NCI-H1417 (cell line): ENCODE measurements at regions not wholly inside any gene's neighbourhood (a gene's known extent, or its start where the extent isn't known, plus 50 kb on each side); places are given as distances from the start of the nearest gene placed in this dataset.

Experiments
- DNase-seq, 3 experiments: peaks; one replicate each; lab custom pipeline; 2025; lab: John Stamatoyannopoulos, UW

DNA sequence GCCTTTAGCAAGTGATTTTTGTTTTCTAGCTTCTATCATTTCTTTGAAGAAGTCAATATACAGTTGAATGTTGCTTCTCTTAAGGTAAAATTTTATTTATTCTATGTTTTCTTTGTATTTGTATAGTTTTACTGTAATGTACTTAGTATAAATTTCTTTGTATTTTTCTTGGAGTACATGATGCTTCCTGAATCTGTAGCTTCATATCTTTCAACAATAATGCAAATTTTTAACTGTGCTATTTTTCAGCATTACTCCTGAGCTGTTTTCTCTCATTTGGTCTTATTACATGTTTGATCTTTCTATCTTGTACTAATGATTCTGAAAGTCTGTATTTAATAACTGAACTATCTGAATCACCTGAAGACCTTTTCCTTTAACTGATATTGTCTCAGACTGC, 253.9 kb upstream of the NXPH2 start:
- no peak for DNase-seq

DNA sequence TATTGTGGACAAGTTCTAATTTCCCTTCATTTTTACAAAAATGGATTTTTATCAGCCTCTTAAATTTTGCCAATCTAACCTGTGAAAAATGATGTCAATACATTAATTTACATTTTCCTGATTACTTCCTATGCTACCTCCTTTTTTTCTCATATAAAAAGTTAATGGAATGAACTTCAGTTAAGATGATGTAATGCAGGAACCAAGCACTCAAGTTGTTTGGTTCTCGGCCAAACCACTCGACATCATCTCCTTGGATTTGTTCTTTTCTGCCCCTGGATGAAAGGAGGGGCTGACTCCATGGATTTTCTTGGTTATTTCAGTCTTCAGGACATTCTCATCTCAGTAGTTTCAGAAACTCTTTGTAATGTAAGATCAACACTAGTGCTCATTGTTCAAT, 253.1 kb upstream of the NXPH2 start:
- no peak for DNase-seq

GRCh38 chr2:139031722-139032121, 251.5 kb upstream of the NXPH2 start:
- DNase-seq = peak in 2 of 3 experiments; percentile 39 to 68

GRCh38 chr2:139020287-139020686, 240.1 kb upstream of the NXPH2 start:
- no peak for DNase-seq

GRCh38 chr2:139018252-139018651, 238.1 kb upstream of the NXPH2 start:
- no peak for DNase-seq

DNA sequence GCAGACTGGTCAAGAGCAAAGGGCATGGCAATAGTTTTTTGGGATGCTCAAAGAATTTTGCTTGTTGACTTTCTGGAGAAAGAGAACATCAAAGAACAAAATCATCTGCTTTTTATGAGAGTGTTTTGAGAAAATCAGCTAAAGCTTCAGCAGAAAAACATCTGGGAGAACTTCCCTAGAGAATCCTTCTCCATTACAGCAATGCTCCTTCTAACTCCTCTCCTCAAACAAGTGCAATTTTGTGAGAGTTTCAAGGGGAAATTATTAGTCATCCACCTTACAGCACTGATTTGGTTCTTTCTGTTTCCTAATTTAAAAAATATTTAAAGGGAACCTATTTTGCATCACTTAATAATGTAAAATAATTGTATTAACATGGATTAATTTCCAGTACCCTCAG, 226.9 kb upstream of the NXPH2 start:
- no peak for DNase-seq

GRCh38 chr2:139000131-139000785, 220.1 kb upstream of the NXPH2 start:
- no peak for DNase-seq

GRCh38 chr2:138997856-138998517, 217.8 kb upstream of the NXPH2 start:
- DNase-seq = no peak

GRCh38 chr2:138997346-138997745, 217.2 kb upstream of the NXPH2 start:
- DNase-seq = no peak

DNA sequence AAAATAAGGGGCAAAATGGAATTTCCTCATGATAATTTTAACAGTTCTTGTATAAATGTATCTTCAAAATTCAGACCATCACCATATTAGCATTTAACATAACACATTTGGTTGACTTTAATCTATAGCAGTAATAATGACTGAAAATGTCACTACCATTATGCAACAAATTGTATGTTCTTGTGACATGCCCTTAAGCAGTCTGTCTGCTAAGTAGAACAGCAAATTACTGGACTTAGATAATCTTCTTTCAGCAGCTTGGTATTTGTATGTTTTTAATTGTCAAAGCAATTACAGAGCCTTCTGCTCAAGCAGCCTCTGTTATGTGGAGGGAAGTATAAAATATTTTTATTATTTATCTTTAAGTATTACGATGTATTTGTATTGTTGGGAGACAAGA, 214.3 kb upstream of the NXPH2 start:
- DNase-seq = no peak

GRCh38 chr2:138985881-138986280, 205.7 kb upstream of the NXPH2 start:
- no peak for DNase-seq

DNA sequence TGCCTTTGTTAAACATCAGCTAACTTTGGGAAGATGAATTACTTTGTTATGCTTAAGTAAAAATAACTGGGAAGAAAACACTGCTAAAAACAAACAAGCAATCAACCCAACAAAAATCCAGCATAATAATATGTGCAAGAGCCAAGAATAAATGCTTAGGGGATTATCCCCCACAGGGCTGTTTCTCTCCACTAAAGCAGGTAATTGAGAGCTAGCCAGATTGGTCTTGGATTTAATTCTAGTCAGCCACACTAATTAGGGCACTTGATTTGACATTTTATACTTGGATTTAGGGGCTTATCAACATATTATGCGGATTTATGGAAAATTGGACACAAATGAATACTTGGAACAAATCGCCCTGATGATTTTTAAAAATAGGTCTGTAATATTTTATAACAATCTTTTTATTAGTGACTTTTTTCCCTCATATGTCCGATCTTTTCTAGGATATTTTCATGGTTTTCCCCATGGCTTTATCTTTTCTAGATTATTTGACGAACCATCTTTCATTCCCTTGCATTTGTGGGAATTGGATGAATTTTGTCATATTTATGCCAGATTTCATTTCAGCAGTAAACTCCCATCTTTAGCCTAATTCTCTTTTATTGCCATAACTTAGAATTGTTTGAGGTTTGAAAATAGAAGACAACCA, 199.1 kb upstream of the NXPH2 start:
- DNase-seq = no peak

DNA sequence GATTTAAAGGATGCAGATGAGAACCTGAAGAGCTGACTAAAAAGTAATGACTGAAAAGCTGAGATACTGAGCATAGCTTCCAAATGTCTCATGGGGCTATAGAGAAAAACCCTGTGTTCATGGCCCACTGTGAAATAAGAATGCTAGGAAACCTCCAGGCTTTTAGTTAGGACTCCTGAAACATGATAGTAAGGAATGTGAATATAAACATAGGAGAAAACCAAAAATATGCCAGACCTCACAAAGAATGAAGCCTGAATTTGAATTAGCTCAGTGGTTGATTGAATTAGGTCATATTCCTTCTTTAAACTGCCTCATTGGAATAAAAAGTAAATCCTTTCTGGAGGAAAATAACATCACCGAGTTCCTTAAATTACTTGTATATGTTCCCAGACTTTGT, 194.5 kb upstream of the NXPH2 start:
- DNase-seq = no peak

GRCh38 chr2:138964418-138964817, 184.2 kb upstream of the NXPH2 start:
- peak in 1 of 3 experiments; percentile 60 for DNase-seq

DNA sequence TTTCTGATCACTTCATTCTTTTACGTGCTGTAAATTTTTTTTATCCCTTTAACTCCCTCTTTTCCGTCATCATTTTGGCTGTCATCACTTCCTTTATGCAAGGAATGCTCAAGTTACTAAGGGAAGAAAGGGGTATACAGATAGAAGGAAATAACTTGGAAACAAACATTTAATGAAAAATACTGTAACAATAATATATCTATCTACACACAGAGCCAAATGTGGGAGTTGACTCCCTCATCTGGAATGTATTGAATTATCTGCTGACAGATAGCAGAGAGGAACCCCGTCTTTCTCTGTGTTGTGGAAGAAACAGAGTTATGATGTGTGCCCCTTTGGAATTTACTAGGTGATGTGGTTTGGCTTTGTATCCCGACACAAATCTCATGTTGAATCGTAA, 182.5 kb upstream of the NXPH2 start:
- no peak for DNase-seq

DNA sequence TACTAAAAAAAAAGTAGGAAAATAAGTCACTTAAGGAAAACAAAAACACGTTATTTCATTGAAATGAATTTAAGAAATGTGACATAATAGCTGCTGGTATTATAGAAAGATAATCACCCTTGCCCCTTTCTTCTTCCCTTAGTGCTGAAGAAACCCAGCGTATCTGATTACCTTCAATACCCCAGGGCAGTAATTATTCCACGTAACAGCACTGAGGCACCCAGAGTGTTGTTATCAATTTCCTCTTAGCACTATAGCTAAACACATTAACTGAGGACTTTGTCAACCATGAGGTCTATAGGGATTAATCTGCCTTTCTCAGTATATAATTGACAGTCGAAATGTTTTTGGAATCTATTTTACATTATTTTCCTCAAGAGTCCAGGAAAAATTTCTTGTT, 180.0 kb upstream of the NXPH2 start:
- DNase-seq = peak in 2 of 3 experiments; percentile 14 to 83

DNA sequence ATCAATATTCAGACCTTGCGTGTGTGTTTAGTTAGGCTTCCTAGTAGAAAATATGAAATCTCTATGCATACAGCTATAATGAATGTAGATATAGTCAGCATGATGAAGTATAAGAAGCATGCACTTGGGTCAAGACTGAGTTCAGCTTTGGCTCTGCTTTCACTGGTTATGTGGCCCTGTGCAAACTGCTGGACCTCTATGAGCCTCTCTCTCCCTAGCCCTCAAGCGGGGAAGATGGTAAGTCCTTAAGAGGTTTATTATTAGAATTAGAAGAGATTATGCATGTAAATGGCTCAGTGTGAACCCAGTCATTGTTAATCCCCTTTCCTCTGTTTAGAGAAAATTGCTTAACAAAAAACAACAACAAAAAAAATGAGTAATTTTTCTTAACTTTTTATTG, 178.8 kb upstream of the NXPH2 start:
- DNase-seq = no peak

- peak in 1 of 3 experiments; percentile 23 for DNase-seq
These were observed 175.9 kb upstream of the NXPH2 start for GRCh38 chr2:138956116-138956515.

DNA sequence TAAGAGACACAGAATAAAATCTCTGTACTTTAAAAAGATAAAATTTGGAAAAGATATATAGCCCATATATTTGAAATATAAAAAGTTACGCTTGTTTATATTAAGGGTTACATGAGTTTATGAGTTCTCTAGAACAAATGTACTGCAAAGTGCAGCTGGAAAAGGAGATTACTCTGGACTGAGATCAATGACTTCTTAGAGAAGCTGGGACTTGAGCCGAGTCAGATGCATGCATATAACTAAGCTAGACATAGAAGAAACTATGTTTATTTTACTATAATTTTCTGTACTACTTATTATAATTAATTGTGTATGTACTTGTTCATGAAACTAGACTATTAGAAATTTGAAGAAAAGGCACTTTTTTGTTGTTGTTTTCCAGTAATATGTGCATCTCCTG, 170.3 kb upstream of the NXPH2 start:
- DNase-seq = no peak

DNA sequence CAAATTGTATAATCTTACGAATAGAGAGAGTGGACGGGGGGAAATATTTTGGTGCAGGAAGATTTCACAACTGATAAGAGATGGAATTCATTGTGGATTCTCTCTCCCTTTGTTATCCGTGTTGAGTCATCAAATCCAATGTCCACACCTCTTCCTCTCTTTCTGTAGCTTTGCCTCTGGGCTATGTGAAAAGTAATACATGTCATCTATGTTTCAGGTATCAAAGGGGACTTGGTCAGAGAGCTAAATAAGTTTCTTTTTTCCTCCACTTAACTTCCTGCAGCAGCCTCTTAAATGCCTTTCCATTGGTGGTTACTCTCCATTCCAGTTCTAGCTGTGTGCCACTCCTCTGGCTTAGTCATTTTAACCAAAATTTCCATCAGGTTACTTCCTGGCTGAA, 169.3 kb upstream of the NXPH2 start:
- DNase-seq = no peak

DNA sequence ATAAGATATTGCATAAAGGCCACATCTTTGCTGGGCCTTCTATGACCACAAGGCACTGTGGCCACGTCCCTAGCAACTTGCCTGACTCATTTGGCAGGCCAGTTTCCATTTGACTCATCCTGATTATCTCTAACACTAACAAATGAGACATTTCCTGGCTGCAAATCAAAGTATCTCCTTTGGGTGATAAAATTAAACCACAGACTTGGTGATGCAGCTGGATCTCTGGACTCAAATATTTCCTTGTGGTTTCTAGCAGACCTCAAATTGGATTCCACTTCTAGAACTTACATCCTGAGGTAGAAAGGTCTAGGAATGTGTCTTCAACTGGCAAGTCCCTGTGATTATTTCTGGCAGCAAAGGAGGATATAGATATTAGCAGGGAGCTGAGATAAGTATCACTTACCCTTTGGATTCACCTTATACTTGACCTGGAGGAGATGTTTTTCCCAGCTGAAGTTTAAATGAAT, 167.9 kb upstream of the NXPH2 start:
- DNase-seq = no peak

DNA sequence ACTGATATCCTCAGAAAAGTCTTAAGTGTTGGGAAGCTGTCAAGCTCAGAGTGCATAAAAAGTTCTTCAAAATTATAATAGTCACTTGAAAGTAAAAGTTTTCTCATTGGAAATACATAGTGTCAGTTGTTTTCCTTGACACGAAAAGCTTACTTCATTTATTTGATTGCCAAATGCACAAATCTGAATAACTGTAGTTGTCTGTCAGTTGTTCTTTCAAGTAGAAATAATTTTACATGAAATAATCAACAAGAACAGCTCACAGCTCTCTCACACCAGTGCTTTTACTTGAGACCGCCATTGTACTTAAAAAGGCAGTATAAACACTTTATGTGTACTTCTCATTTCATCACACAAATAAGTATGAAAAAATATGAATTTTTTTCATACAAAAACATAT, 163.3 kb upstream of the NXPH2 start:
- no peak for DNase-seq

DNA sequence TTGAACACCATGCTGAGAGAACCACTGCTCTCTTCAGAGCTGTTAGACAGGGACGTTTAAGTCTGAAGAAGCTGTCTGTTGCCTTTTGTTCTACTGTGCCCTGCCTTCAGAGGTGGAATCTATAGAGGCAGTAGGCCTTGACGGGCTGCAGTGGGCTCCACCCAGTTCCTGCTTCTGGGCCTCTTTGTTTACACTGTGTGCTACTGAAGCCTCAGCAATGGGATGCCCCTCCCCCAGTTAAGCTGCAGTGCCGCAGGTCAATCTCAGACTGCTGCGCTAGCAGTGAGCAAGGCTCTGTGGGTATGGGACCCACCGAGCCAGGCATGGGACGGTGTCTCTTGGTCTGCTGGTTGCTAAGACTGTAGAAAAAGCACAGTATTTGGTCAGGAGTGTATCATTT, 162.3 kb upstream of the NXPH2 start:
- DNase-seq = no peak
